ENCODE measurements at regions not wholly inside any gene's neighbourhood (a gene's known extent, or its start where the extent isn't known, plus 50 kb on each side); places are given as distances from the start of the nearest gene placed in this dataset.

DNA sequence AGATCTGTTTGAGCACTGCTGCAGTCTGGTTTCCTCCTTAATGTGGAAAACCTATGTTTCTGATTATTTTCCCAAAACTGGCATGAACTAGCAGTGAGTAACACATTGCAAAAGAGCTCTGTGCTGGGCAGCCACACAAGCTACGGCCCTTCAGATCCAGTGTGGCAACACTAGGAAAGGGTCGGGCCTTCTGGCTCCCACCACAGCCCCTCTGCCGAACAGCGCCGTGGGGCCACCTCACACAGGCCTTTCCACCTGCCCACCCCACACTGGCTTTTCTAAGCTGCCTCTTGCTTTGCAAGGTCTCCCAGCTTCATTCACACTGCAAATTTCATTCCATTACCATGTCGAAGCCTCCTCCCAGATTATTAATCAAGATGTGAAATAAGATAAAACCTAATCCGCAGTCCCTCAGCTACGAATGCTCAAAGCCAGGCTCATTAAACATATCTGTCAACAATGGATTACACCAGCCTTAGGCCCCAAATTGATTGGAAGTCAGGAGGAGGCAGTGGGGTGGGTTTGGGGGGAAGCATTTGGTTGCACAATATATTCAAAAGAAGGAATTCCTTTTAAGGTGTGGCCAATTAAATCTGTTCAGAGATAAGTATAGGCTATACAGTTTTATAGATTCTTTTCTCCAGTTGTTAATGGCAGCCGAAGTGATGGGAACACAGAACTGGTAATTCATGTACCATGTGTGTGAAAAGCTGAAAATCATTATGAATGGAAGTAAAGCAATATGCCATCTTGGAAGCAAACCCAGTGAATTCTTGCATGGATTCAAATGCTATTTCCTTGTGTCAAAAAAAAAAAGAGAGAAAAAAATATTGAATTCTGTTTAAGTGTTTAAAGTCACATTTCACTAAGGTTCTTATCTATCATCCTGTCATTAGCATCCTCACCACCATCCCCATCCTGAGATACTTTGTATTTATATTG lies 223.7 kb downstream of the MTERF1 start:
- TF ChIP-seq, protein P1, sequence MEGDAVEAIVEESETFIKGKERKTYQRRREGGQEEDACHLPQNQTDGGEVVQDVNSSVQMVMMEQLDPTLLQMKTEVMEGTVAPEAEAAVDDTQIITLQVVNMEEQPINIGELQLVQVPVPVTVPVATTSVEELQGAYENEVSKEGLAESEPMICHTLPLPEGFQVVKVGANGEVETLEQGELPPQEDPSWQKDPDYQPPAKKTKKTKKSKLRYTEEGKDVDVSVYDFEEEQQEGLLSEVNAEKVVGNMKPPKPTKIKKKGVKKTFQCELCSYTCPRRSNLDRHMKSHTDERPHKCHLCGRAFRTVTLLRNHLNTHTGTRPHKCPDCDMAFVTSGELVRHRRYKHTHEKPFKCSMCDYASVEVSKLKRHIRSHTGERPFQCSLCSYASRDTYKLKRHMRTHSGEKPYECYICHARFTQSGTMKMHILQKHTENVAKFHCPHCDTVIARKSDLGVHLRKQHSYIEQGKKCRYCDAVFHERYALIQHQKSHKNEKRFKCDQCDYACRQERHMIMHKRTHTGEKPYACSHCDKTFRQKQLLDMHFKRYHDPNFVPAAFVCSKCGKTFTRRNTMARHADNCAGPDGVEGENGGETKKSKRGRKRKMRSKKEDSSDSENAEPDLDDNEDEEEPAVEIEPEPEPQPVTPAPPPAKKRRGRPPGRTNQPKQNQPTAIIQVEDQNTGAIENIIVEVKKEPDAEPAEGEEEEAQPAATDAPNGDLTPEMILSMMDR (conservative IDR thresholded peaks at IDR 0.05; ENCODE audit: low read length) = no peak
- no peak for TF ChIP-seq EZH2phosphoT487 (IDR thresholded peaks at IDR 0.05; ENCODE audit: borderline replicate concordance)
